ENCODE measurements at regions not wholly inside any gene's neighbourhood (a gene's known extent, or its start where the extent isn't known, plus 50 kb on each side); places are given as distances from the start of the nearest gene placed in this dataset.

- no peak for DNase-seq (ENCODE audit: low read depth in 2 of 3, low spot score in 2 of 3)
These were observed 195.3 kb upstream of the CTBP2 start for GRCh38 chr10:125355657-125356056.

- no peak for DNase-seq (ENCODE audit: low read depth in 2 of 3, low spot score in 2 of 3)
These were observed 190.2 kb upstream of the CTBP2 start for GRCh38 chr10:125350519-125350918.

- DNase-seq (ENCODE audit: low read depth in 2 of 3, low spot score in 2 of 3), result no peak
These were observed 188.2 kb upstream of the CTBP2 start for GRCh38 chr10:125348536-125348935.

GRCh38 chr10:125344573-125345171 is 184.3 kb upstream of the CTBP2 start:
- DNase-seq (ENCODE audit: low read depth in 2 of 3, low spot score in 2 of 3), result no peak

- DNase-seq (ENCODE audit: low read depth in 2 of 3, low spot score in 2 of 3), result no peak
These were observed 183.6 kb upstream of the CTBP2 start for GRCh38 chr10:125343983-125344382.

- peak in 2 of 3 donors; percentile 18 to 42 for DNase-seq (ENCODE audit: low read depth in 2 of 3, low spot score in 2 of 3)
These were observed 183.0 kb upstream of the CTBP2 start for GRCh38 chr10:125343118-125343925.

GRCh38 chr10:125341611-125342010 is 181.2 kb upstream of the CTBP2 start:
- DNase-seq (ENCODE audit: low read depth in 2 of 3, low spot score in 2 of 3), result no peak

- DNase-seq (ENCODE audit: low read depth in 2 of 3, low spot score in 2 of 3), result no peak
These were observed 180.5 kb upstream of the CTBP2 start for GRCh38 chr10:125340903-125341302.

GRCh38 chr10:125337510-125337909 is 177.1 kb upstream of the CTBP2 start:
- no peak for DNase-seq (ENCODE audit: low read depth in 2 of 3, low spot score in 2 of 3)

- DNase-seq (ENCODE audit: low read depth in 2 of 3, low spot score in 2 of 3), result no peak
These were observed 174.2 kb upstream of the CTBP2 start for GRCh38 chr10:125334545-125334944.

- no peak for DNase-seq (ENCODE audit: low read depth in 2 of 3, low spot score in 2 of 3)
These were observed 173.4 kb upstream of the CTBP2 start for GRCh38 chr10:125333769-125334168.

GRCh38 chr10:125333209-125333591 is 172.8 kb upstream of the CTBP2 start:
- no peak for DNase-seq (ENCODE audit: low read depth in 2 of 3, low spot score in 2 of 3)

GRCh38 chr10:125332548-125333208 is 172.3 kb upstream of the CTBP2 start:
- DNase-seq (ENCODE audit: low read depth in 2 of 3, low spot score in 2 of 3), result no peak

GRCh38 chr10:125331056-125331455 is 170.7 kb upstream of the CTBP2 start:
- DNase-seq (ENCODE audit: low read depth in 2 of 3, low spot score in 2 of 3), result no peak

- no peak for DNase-seq (ENCODE audit: low read depth in 2 of 3, low spot score in 2 of 3)
These were observed 168.7 kb upstream of the CTBP2 start for GRCh38 chr10:125329056-125329455.

- DNase-seq (ENCODE audit: low read depth in 2 of 3, low spot score in 2 of 3), result no peak
These were observed 165.0 kb upstream of the CTBP2 start for GRCh38 chr10:125325326-125325725.

GRCh38 chr10:125316436-125316835 is 156.1 kb upstream of the CTBP2 start:
- no peak for DNase-seq (ENCODE audit: low read depth in 2 of 3, low spot score in 2 of 3)

- DNase-seq (ENCODE audit: low read depth in 2 of 3, low spot score in 2 of 3), result no peak
These were observed 140.6 kb upstream of the CTBP2 start for GRCh38 chr10:125300937-125301336.

GRCh38 chr10:125299461-125299860 is 139.1 kb upstream of the CTBP2 start:
- DNase-seq (ENCODE audit: low read depth in 2 of 3, low spot score in 2 of 3), result no peak

GRCh38 chr10:125296598-125296997 is 136.2 kb upstream of the CTBP2 start:
- no peak for DNase-seq (ENCODE audit: low read depth in 2 of 3, low spot score in 2 of 3)

GRCh38 chr10:125294109-125294508 is 133.7 kb upstream of the CTBP2 start:
- no peak for DNase-seq (ENCODE audit: low read depth in 2 of 3, low spot score in 2 of 3)

GRCh38 chr10:125291836-125292235 is 131.5 kb upstream of the CTBP2 start:
- no peak for DNase-seq (ENCODE audit: low read depth in 2 of 3, low spot score in 2 of 3)
